CD4-positive, alpha-beta T cell treated with Interleukin-4 for 4 hours (primary cell): ENCODE measurements at regions not wholly inside any gene's neighbourhood (a gene's known extent, or its start where the extent isn't known, plus 50 kb on each side); places are given as distances from the start of the nearest gene placed in this dataset.

Experiments
- DNase-seq: peaks from one replicate; pipeline ENCODE4 v3.0.0-alpha.2; 2020

- DNase-seq: no peak
These were observed 497.5 kb upstream of the CBLB start for GRCh38 chr3:106366352-106366751.

DNA sequence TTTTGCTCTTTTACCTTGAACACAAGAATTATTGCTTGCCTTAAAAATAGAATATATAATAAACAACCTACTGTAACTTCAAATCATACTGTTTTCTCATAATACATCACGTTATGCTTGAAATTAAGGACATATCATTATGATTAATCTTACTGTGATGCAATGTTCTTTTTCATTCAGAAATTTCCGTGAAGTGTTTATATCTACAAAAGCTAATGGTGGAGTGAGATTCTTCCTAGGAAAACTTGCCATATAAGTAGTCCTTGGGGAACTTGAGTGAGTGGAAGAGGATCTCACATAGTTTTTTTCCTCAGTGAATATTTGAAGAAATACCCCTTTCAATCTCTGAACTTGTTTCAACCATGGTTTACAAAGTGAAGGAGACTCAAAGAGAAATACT is 498.7 kb upstream of the CBLB start:
- no peak for DNase-seq

GRCh38 chr3:106371221-106371970 is 502.6 kb upstream of the CBLB start:
- no peak for DNase-seq

DNA sequence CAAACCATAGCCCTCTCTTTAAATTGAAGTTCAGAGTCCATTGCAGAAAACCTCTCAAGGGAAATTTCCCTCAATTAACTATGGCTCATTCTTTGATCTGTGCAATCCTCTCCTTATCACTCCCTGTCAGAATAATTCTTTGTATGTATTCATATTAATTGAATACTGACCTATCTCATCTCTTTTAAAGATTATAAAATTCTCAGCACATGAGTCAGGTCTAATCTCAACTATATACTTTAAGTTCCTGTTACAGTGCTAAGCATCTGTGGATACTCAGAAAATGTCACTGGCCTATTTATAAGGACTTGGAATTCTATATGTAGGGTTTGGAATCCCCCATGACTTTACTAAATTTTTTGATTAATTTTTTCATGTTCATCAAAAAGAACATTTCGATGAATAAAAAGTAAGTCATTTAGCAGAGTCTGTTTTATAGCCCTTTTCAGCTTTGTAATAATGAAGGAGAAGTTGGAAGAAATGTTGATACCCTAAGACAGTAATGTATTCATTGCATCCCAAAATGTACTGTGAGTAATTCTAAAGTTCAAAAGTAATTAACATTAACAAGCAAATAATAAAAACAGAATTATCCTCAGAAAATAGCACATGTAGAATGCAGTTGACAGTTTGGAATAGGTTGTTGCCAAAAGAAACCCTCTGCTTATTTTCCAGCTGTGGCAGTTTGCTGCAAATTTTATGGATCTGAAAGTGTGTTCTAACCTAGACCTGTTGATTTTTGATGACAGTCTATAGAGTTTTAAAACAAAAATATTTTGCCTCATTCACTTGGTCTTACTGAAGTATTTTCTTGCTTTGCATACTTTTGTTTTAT is 503.4 kb upstream of the CBLB start:
- no peak for DNase-seq

DNA sequence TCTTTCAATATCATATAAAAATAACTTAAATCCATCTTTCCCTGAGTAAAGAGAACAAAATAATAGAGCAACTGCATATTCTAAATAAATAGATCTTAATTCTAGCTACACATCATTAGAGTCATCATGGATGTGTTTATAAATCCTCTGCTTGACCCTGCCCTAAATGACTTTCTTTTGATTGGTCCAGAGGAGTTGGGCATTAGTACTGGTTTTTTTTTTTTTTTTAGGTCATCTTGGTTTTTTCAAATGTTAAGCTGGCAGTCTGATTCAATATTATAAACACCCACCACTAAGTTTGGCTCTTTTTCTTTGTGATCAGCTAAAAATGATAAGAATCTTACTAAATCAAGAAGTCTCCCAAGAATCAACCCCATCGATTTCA is 504.0 kb upstream of the CBLB start:
- DNase-seq: no peak

- DNase-seq: no peak
These were observed 507.3 kb upstream of the CBLB start for GRCh38 chr3:106376016-106376570.

GRCh38 chr3:106379251-106379750 is 510.5 kb upstream of the CBLB start:
- no peak for DNase-seq

GRCh38 chr3:106380232-106380631 is 511.4 kb upstream of the CBLB start:
- no peak for DNase-seq

GRCh38 chr3:106381286-106381938 is 512.6 kb upstream of the CBLB start:
- DNase-seq: no peak

DNA sequence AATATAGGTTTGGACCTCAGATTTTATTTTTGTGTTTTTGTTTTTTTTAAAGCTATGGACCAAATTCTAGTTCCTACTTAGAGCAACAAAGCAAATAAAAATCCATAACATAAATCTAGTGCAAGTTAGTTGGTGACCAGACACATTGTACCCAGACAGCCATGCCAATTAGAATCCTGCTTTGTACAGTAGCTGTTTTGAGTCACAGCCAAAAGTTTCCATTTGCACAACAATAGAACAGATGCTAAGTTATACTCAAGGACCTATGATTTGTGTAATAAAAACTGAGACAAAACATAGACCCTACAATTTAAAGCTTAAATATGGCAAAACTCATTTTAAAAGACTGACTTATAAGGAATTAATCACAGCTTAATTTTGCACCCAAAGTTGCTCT is 513.1 kb upstream of the CBLB start:
- no peak for DNase-seq

GRCh38 chr3:106386050-106386449 is 517.2 kb upstream of the CBLB start:
- DNase-seq: no peak

DNA sequence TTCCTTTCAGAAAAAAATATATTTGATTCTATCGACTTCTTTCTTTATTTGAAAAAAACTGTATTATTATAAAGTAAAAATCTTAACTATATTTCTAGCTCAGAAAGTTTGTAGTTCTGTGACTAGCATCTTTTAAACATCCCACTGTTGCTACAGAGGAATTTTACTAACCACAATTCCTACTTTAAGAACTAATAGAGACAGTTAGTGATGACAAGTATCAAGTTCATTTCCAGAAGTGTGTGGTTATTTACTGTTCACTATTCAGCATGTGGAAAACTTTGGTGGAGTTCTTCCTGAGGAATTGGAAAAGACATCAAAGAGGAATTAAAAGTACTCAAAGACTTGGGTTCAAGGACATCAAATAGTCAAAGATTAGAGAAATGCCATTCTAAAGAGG is 524.1 kb upstream of the CBLB start:
- no peak for DNase-seq

DNA sequence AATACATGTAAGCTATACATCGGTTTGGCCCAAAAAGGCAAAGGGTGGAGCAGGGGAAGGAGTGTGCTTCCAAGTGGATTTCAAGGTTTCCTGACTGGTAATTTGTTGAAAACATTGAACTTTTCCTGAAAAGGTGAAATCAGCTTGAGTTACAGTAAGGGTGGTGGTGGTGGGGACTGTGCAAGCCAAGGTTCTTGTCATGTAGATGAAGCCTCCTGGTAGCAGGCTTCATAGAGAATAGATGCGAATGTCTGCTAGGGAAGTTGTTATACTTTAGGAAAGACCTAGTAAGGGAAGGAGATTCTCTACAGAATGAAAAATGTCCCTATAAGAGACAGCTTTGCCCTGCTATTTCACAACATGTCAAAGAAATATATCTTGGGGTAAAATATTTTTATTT is 528.2 kb upstream of the CBLB start:
- no peak for DNase-seq

GRCh38 chr3:106398891-106399600 is 530.2 kb upstream of the CBLB start:
- no peak for DNase-seq

DNA sequence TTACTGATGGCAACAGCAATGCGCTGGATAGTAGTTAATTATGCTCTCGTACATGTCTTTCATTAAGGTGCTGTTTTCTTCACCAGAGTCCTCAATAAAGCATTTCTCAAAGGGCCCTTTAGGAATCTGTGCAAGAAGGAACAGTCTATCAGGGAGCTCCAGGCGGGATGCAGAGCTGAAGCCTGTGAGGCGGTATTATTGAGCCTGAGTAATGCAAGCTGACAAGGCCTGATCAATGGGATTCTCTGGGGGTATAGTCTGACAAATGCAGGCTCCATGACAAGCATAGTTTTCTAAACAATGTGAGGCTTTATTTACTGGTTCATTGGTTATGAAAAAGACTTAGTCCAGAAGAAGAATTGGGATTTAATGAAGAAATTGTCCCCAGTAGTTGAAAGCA is 530.9 kb upstream of the CBLB start:
- DNase-seq: no peak

DNA sequence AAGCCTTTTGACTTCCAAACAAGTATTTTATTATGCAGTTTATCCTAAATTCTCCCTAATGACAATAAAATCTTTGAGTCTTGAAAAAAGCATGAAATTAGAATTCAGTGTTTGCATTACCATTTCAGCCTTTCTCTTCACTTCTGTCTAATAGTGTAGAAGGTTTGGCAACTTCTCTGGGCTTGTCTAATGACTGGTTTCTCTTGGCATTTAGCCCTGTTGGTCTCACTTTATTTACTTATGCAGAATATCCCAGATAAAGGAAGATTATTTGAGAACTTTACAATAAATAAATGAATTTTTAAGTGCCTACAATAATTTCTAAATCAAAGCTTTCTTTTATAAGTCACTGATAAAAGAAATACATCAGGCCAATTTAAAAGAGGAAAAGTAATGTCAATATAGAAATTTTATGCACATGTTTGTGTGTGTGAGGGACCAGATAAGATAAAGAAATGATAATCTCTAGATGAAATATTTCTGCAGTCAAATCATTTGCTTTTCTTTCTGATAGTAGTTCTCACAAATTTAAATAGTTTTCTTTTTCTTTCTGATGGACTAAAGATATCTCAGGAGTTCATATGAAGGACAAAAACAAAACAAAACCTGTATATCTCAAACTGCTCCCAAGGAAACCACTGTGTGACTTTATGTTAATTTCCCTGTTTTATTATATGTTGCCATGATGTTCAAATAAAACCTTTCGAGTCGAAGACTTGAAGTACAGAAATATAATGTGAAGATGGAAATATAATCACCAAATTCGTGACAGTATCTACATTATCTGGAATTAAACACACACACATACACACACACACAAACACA is 533.1 kb upstream of the CBLB start:
- DNase-seq: no peak

DNA sequence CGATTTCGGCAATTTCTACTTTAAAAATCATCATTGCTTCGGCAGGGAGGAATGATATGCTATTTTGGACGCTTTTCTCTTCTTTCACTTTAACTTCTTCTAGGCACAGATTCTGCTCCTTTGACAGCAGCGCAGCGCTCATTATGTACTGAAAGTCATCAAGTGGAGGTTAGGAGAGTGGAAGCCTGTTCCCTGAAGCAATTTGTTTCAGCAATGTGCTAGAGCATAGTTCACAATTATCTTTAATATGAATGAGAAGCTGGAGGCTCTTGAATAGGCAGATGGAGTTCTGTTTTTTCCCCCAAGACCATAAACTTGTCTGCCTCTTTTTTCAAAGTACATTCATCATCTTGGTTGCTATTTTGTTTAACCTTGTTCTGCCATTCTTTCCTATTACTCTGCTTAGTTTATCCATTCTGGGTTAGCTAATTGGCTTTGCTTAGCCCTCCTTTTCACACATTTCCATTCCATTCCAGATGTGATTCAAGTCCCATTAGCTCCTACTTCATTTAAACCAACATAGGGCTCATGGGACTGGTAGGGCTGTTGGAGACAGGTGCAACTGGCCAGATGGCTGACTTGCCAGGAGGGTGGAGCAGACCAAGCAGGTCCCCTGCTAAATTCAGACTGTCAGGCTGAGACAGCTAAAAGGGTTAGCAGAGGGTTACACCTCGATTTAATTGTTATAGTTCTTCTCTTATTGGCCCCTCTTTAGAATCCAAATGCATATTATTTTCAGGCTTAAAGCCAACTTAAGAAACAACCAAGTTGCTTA is 534.7 kb upstream of the CBLB start:
- DNase-seq: no peak

DNA sequence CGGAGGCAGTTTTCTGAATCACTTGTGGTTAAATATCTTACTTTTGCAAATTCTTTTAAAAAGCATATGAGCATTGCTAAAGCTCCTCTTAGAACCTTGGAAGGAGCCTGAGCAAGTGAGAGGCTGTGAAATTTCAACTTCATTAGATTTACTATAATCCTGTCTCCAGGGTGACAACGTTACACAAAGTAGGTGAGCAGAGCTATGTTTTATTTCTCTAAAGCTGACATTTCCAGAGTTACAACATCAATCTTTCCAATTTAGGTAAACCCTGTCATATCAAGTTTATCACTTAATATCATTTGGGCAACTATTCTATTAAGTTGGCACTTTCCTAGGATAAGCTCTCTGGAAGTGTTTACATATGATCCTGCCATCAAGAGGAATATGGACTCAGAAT is 544.9 kb upstream of the CBLB start:
- DNase-seq: no peak

GRCh38 chr3:106420628-106421027 is 551.8 kb upstream of the CBLB start:
- no peak for DNase-seq

GRCh38 chr3:106421426-106421825 is 552.6 kb upstream of the CBLB start:
- DNase-seq: no peak

- no peak for DNase-seq
These were observed 553.1 kb upstream of the CBLB start for GRCh38 chr3:106421909-106422308.
